ENCODE measurements at regions not wholly inside any gene's neighbourhood (a gene's known extent, or its start where the extent isn't known, plus 50 kb on each side); places are given as distances from the start of the nearest gene placed in this dataset.

DNA sequence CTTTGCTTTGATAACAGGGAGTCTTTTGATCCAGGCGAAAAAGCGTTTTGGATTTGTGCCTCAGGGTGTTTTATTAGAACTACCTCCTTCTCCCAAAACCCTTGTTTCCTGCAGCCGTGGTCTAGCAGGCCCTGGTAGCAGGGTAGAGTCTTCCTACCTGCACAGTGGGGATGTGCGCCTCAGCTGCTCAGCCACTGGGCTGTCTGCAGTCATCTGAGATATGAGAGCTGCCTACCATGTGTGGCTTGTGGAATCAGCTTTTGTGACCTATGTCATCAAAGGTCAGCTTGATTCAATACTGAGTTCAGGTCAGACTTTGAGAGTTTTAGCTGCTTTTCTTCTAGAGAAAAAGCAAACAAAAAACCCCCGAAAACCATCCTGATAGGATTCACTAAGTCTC is 279.5 kb downstream of the CLIC5 start:
- TF ChIP-seq, protein P1, sequence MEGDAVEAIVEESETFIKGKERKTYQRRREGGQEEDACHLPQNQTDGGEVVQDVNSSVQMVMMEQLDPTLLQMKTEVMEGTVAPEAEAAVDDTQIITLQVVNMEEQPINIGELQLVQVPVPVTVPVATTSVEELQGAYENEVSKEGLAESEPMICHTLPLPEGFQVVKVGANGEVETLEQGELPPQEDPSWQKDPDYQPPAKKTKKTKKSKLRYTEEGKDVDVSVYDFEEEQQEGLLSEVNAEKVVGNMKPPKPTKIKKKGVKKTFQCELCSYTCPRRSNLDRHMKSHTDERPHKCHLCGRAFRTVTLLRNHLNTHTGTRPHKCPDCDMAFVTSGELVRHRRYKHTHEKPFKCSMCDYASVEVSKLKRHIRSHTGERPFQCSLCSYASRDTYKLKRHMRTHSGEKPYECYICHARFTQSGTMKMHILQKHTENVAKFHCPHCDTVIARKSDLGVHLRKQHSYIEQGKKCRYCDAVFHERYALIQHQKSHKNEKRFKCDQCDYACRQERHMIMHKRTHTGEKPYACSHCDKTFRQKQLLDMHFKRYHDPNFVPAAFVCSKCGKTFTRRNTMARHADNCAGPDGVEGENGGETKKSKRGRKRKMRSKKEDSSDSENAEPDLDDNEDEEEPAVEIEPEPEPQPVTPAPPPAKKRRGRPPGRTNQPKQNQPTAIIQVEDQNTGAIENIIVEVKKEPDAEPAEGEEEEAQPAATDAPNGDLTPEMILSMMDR (IDR thresholded peaks at IDR 0.05; ENCODE audit: low read depth, low read length): no peak
- no peaks in the 10 kb centered on the region for H3K4me1 ChIP-seq (ENCODE audit: low read depth)
- no peaks in the 10 kb centered on the region for H3K36me3 ChIP-seq
- H3K9me3 ChIP-seq (ENCODE audit: low read depth): no peaks in the 10 kb centered on the region
- DNase-seq (ENCODE audit: low read depth in 1 of 2, low spot score in 1 of 2): no peak
- H3K27ac ChIP-seq: no peak overlapping the region
- no peaks in the 10 kb centered on the region for H3K27me3 ChIP-seq
- no peak overlapping the region for H3K4me3 ChIP-seq

DNA sequence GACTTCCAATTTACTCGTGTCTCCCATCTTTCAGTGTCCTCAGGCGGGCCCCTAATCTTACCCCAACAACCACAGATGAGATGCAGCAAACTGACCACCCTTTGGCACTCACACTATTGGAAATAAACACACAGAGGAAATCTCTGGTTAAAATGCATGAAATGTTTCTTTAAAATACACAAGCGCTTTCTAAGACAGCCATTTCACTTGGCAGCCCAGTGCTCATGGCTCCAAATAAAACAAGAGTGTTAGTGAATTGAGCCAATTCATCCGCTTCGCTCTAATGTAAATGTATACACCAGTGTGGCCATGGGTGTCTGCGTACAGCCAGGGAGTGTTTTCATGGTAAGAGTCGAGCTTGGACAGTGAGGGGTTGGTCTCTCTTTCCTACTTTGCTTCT is 282.9 kb downstream of the CLIC5 start:
- Histone ChIP-seq H3K4me1 (ENCODE audit: low read depth) (no peaks in the 10 kb centered on the region), H3K27me3 (no peaks in the 10 kb centered on the region), H3K36me3 (no peaks in the 10 kb centered on the region), H3K9me3 (ENCODE audit: low read depth) (no peaks in the 10 kb centered on the region), H3K27ac (no peak overlapping the region), H3K4me3 (no peak overlapping the region)
- TF ChIP-seq, protein P1 (IDR thresholded peaks at IDR 0.05; ENCODE audit: low read depth, low read length): no peak
- no peak for DNase-seq (ENCODE audit: low read depth in 1 of 2, low spot score in 1 of 2)

DNA sequence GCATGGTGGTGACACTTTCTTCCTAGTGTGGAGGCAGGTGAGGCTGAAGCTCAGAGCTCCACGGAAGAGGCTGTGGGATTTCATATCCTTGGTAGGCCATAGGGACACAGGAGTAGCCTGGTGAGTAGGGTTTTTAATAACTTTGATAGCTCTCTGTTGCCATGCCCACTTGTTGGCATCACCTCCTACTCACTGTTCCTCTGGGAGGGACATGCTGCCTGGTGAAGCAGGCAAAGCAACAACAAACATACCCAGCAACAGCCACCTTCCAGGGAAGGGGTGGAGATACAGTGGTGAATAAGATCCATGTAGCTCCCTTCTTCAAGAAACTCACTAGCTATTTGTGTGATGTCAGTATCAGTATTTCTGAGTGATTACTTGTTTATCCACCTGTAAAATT is 285.4 kb downstream of the CLIC5 start:
- TF ChIP-seq, protein P1 (IDR thresholded peaks at IDR 0.05; ENCODE audit: low read depth, low read length): no peak
- Histone ChIP-seq H3K9me3 (ENCODE audit: low read depth) (no peaks in the 10 kb centered on the region), H3K4me1 (ENCODE audit: low read depth) (no peaks in the 10 kb centered on the region), H3K36me3 (no peaks in the 10 kb centered on the region), H3K27me3 (no peaks in the 10 kb centered on the region), H3K27ac (no peak overlapping the region), H3K4me3 (no peak overlapping the region)
- DNase-seq (ENCODE audit: low read depth in 1 of 2, low spot score in 1 of 2): no peak

DNA sequence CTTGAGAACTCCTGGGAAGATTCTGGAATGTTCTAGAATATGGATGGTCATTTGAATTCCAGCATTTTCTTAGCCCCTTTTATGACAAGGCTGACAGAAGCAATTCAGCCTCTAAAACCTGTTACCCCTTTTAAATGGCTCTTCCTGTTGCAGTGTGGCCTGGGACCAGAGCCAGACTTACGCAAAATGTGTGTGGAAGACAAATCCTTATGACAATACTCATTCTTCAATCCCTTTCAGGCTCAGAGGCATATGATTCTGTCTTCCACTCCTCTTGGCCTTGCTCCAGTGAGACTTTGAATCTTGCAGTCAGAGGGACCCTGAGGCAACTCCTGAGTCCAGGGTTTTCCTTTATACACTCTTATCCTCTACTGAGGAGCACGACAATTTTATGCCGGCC is 287.0 kb downstream of the CLIC5 start:
- Histone ChIP-seq H3K4me1 (ENCODE audit: low read depth) (no peaks in the 10 kb centered on the region), H3K4me3 (no peak overlapping the region), H3K27me3 (no peaks in the 10 kb centered on the region), H3K27ac (no peak overlapping the region), H3K9me3 (ENCODE audit: low read depth) (no peaks in the 10 kb centered on the region), H3K36me3 (no peaks in the 10 kb centered on the region)
- TF ChIP-seq, protein P1 (IDR thresholded peaks at IDR 0.05; ENCODE audit: low read depth, low read length): no peak
- peak in 1 of 2 donors; percentile 77 for DNase-seq (ENCODE audit: low read depth in 1 of 2, low spot score in 1 of 2)

DNA sequence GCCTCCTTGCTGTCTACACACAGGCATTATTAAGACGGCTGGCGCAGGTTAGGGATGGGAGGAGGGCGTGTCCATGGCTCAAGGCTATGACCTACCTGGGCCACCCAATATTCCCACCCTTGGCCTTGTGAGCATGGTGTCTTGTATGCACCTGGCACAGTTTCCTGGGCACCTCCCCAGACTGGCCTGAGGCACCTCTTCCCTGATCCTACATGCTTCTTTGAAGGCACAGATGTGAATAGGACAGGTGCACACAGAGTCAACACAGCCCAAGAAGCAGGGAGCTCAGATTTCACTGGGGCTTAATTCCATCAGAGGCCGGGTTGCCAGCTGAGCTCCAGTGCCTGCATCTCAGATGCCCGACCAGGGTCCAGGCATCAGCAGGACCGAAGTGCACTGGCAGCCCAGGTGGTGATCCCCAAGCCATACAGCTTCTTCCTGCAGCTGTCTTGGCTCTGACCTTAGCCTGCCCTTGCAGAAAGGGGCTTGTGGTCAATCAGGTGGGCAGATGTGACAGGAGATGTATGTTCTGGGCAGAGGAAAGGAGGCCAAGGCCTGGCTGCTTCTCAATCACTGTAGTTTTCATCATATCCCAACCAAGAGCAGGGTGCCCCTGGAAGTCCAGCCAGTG is 287.7 kb downstream of the CLIC5 start:
- H3K4me3 ChIP-seq: no peak overlapping the region
- no peaks in the 10 kb centered on the region for H3K4me1 ChIP-seq (ENCODE audit: low read depth)
- DNase-seq (ENCODE audit: low read depth in 1 of 2, low spot score in 1 of 2): no peak
- no peaks in the 10 kb centered on the region for H3K27me3 ChIP-seq
- H3K27ac ChIP-seq: no peak overlapping the region
- TF ChIP-seq, protein P1 (IDR thresholded peaks at IDR 0.05; ENCODE audit: low read depth, low read length): no peak
- no peaks in the 10 kb centered on the region for H3K36me3 ChIP-seq
- H3K9me3 ChIP-seq (ENCODE audit: low read depth): no peaks in the 10 kb centered on the region

Measured in cardiac muscle cell (in vitro differentiated cells and primary cell).